SK-N-SH (cell line): ENCODE measurements at regions not wholly inside any gene's neighbourhood (a gene's known extent, or its start where the extent isn't known, plus 50 kb on each side); places are given as distances from the start of the nearest gene placed in this dataset.

Experiments
- CTCF ChIA-PET: fragments of 300-600, 350-600 bp; formaldehyde crosslinking; extraction: SDS; loops from one replicate; lab custom pipeline; 2021; lab: Yijun Ruan, JAX
- POLR2A ChIA-PET: fragments of 350-600 bp; sonication (Branson Sonifier 250); formaldehyde crosslinking; extraction: SDS; loops from one replicate; lab custom pipeline; 2020; ENCODE audit warnings: antibody characterized with exemption, inconsistent platforms; lab: Yijun Ruan, JAX
- DNase-seq: peaks from one replicate; pipeline ENCODE4 v3.0.0; 2012
- H2AFZ ChIP-seq: fragments of 200-600 bp; sonication (generic); 2 replicates; pipeline ENCODE4 v1.8.1; 2016; ENCODE audit warnings: antibody characterized with exemption, mild to moderate bottlenecking, low read depth
- H3F3A ChIP-seq: fragments of 200-600 bp; sonication (generic); replicated peaks from 2 replicates; pipeline ENCODE3; 2016; ENCODE audit warnings: antibody characterized with exemption, mild to moderate bottlenecking; ENCODE audit not compliant: insufficient read depth
- H3K27ac ChIP-seq, 2 experiments: fragments of 200-500 bp in 1 of 2; fragments of 200-600 bp in 1 of 2; sonication (Bioruptor generic) in 1 of 2; sonication (generic), shearing (Covaris generic) in 1 of 2; 2 replicates each; pipeline versions ENCODE4 v1.5.1 to v1.6.1; 2014 to 2016; ENCODE audit warnings: low read depth in 2 of 2, inconsistent platforms in 1 of 2, low read length in 1 of 2, mild to moderate bottlenecking in 1 of 2, mixed read lengths in 1 of 2
- H3K27me3 ChIP-seq: fragments of 200-600 bp; sonication (generic), shearing (Covaris generic); 2 replicates; pipeline ENCODE4 v1.6.1; 2016; ENCODE audit warnings: mixed run types; ENCODE audit not compliant: insufficient read depth
- H3K36me3 ChIP-seq, 2 experiments: fragments of 200-500 bp in 1 of 2; fragments of 200-600 bp in 1 of 2; sonication (Bioruptor generic) in 1 of 2; sonication (generic) in 1 of 2; replicated peaks in 1 of 2; 2 replicates each; pipeline versions ENCODE3 to v1.5.1; 2014 to 2016; ENCODE audit warnings: low read length in 1 of 2, mild to moderate bottlenecking in 1 of 2; ENCODE audit not compliant: insufficient read depth in 2 of 2, control insufficient read depth in 1 of 2
- H3K4me1 ChIP-seq, 2 experiments: fragments of 200-500 bp in 1 of 2; fragments of 200-600 bp in 1 of 2; sonication (Bioruptor generic) in 1 of 2; sonication (generic), shearing (Covaris generic) in 1 of 2; 2 replicates each; pipeline versions ENCODE4 v1.5.1 to v1.6.1; 2014 to 2016; ENCODE audit warnings: low read depth in 1 of 2, low read length in 1 of 2, mixed run types in 1 of 2; ENCODE audit not compliant: insufficient read depth in 2 of 2, control insufficient read depth in 1 of 2
- H3K4me2 ChIP-seq: fragments of 200-600 bp; sonication (generic), shearing (Covaris generic); 2 replicates; pipeline ENCODE4 v1.6.1; 2017; ENCODE audit warnings: mixed run types
- H3K4me3 ChIP-seq, 2 experiments: fragments of 200-500 bp in 1 of 2; fragments of 200-600 bp in 1 of 2; sonication (Bioruptor generic) in 1 of 2; sonication (generic), shearing (Covaris generic) in 1 of 2; 2 replicates each; pipeline versions ENCODE4 v1.5.1 to v1.8.1; 2014 to 2016; ENCODE audit warnings: low read depth in 2 of 2, inconsistent platforms in 1 of 2, low read length in 1 of 2, mild to moderate bottlenecking in 1 of 2, mixed read lengths in 1 of 2, moderate library complexity in 1 of 2
- H3K79me2 ChIP-seq: fragments of 200-600 bp; sonication (generic); 2 replicates; pipeline ENCODE4 v1.8.1; 2017; ENCODE audit warnings: mild to moderate bottlenecking; ENCODE audit not compliant: insufficient read depth
- H3K9ac ChIP-seq: fragments of 200-600 bp; sonication (generic); 2 replicates; pipeline ENCODE4 v1.6.1; 2017; ENCODE audit warnings: mixed run types
- H3K9me2 ChIP-seq: fragments of 200-600 bp; sonication (generic); 2 replicates; pipeline ENCODE4 v1.6.1; 2017; ENCODE audit warnings: mixed run types
- H3K9me3 ChIP-seq: fragments of 200-600 bp; sonication (generic); 2 replicates; pipeline ENCODE4 v1.6.1; 2017; ENCODE audit warnings: mixed run types, mild to moderate bottlenecking, moderate library complexity
- H4K20me1 ChIP-seq: fragments of 200-600 bp; sonication (generic); 2 replicates; pipeline ENCODE4 v1.6.1; 2017; ENCODE audit warnings: mild to moderate bottlenecking, mixed run types; ENCODE audit not compliant: insufficient read depth
- CHD2 ChIP-seq: fragments of 150-350 bp; IDR thresholded peaks from 2 replicates; pipeline ENCODE4 v1.6.1; 2018; ENCODE audit warnings: low read length; ENCODE audit not compliant: partially characterized antibody
- ELF1 ChIP-seq: IDR thresholded peaks from 2 replicates; pipeline ENCODE4 v1.4.0; 2012
- EP300 ChIP-seq, 2 experiments: IDR thresholded peaks; 2 replicates each; pipeline versions ENCODE4 v1.4.0 to v1.6.1; 2012; ENCODE audit warnings: borderline replicate concordance in 1 of 2, low read depth in 1 of 2, low read length in 1 of 2
- EZH2phosphoT487 ChIP-seq: fragments of 200-600 bp; sonication (generic); IDR thresholded peaks from 2 replicates; pipeline ENCODE4 v1.6.1; 2017; ENCODE audit warnings: low read depth, mixed run types, mild to moderate bottlenecking, antibody characterized with exemption, moderate library complexity, borderline replicate concordance
- FOXJ3 ChIP-seq: sonication (generic); formaldehyde crosslinking; IDR thresholded peaks from 2 replicates; pipeline ENCODE4 v1.5.1; 2020; ENCODE audit warnings: mild to moderate bottlenecking, missing genetic modification reagents
- GABPA ChIP-seq: IDR thresholded peaks from 2 replicates; pipeline ENCODE4 v1.4.0; 2012; ENCODE audit warnings: low read depth, mild to moderate bottlenecking
- GATA2 ChIP-seq: sonication (generic); formaldehyde crosslinking; IDR thresholded peaks from 2 replicates; pipeline ENCODE4 v1.5.0; 2020; ENCODE audit warnings: mild to moderate bottlenecking, missing genetic modification reagents
- JUND ChIP-seq: IDR thresholded peaks from 2 replicates; pipeline ENCODE4 v1.4.0; 2012
- MAX ChIP-seq: IDR thresholded peaks from 2 replicates; pipeline ENCODE4 v1.4.0; 2012; ENCODE audit warnings: low read depth
- MEF2A ChIP-seq: IDR thresholded peaks from 2 replicates; pipeline ENCODE4 v1.4.0; 2012; ENCODE audit warnings: low read depth, borderline replicate concordance
- NRF1 ChIP-seq: IDR thresholded peaks from 2 replicates; pipeline ENCODE4 v1.6.1; 2012; ENCODE audit warnings: low read depth, mild to moderate bottlenecking, low read length
- PBX3 ChIP-seq: IDR thresholded peaks from 2 replicates; pipeline ENCODE4; 2012
- POLR2AphosphoS5 ChIP-seq: IDR thresholded peaks from 2 replicates; pipeline ENCODE4 v1.6.1; 2012; ENCODE audit warnings: low read depth, low read length
- RCOR1 ChIP-seq: fragments of 150-350 bp; IDR thresholded peaks from 2 replicates; pipeline ENCODE4 v1.6.1; 2017; ENCODE audit warnings: antibody characterized with exemption, low read length
- REST ChIP-seq: IDR thresholded peaks from 2 replicates; pipeline ENCODE4 v1.6.1; 2012; ENCODE audit warnings: mild to moderate bottlenecking, low read depth, low read length, moderate library complexity
- RFX5 ChIP-seq: IDR thresholded peaks from 2 replicates; pipeline ENCODE4 v1.6.1; 2012; ENCODE audit warnings: mild to moderate bottlenecking, improper control_type of control experiment, low read length
- TAF1 ChIP-seq: IDR thresholded peaks from 2 replicates; pipeline ENCODE4 v1.6.1; 2012; ENCODE audit warnings: low read depth, mild to moderate bottlenecking, low read length, moderate library complexity, borderline replicate concordance
- TCF12 ChIP-seq: IDR thresholded peaks from 2 replicates; pipeline ENCODE4 v1.4.0; 2012
- USF1 ChIP-seq: IDR thresholded peaks from 2 replicates; pipeline ENCODE4 v1.4.0; 2012; ENCODE audit warnings: low read depth, borderline replicate concordance
- USF2 ChIP-seq: fragments of 150-350 bp; IDR thresholded peaks from 2 replicates; pipeline ENCODE4 v1.6.1; 2017; ENCODE audit warnings: antibody characterized with exemption, low read length, low read depth, borderline replicate concordance
- ZBTB33 ChIP-seq: IDR thresholded peaks from 2 replicates; pipeline ENCODE4 v1.4.0; 2012; ENCODE audit warnings: low read depth, borderline replicate concordance
- WGBS: methylation state at CpG from one replicate; pipeline ENCODE4 v1.1.6; 2017; ENCODE audit warnings: low lambda C conversion rate; 5-methylcytosine and 5-hydroxymethylcytosine counted together

GRCh38 chr18:78655921-78656320 is 323.7 kb upstream of the SALL3 start:
- H3F3A ChIP-seq = no peaks in the 10 kb centered on the region
- no peak overlapping the region for H3K9ac ChIP-seq
- no peaks in the 10 kb centered on the region for H3K9me3 ChIP-seq
- 48% methylated on average over 8 of the region's 8 CpGs for WGBS
- no peaks in the 10 kb centered on the region for H4K20me1 ChIP-seq
- TF ChIP-seq PBX3 = no peak
- no peak for TF ChIP-seq EP300 (IDR thresholded peaks at IDR 0.05; ENCODE audit: borderline replicate concordance in 1 of 2, low read depth in 1 of 2, low read length in 1 of 2)
- no peak for TF ChIP-seq USF2
- no peak for TF ChIP-seq REST
- TF ChIP-seq POLR2AphosphoS5 = no peak
- no peak for TF ChIP-seq CHD2
- TF ChIP-seq RCOR1 = no peak
- no peak for TF ChIP-seq EZH2phosphoT487
- CTCF ChIA-PET = no interaction called here
- no peak overlapping the region for H3K27ac ChIP-seq
- POLR2A ChIA-PET = no interaction called here
- no peak overlapping the region for H3K4me3 ChIP-seq
- no peaks in the 10 kb centered on the region for H3K79me2 ChIP-seq
- no peaks in the 10 kb centered on the region for H3K4me1 ChIP-seq
- no peaks in the 10 kb centered on the region for H3K27me3 ChIP-seq
- no peak overlapping the region for H2AFZ ChIP-seq
- no peaks in the 10 kb centered on the region for H3K9me2 ChIP-seq
- no peak overlapping the region for H3K4me2 ChIP-seq
- no peaks in the 10 kb centered on the region for H3K36me3 ChIP-seq
- DNase-seq = no peak

GRCh38 chr18:78656346-78656925 is 323.2 kb upstream of the SALL3 start:
- Histone ChIP-seq H3K4me1 (no peaks in the 10 kb centered on the region), H3K27ac (no peak overlapping the region), H3K9ac (no peak overlapping the region), H3F3A (no peaks in the 10 kb centered on the region), H2AFZ (no peak overlapping the region), H3K4me2 (no peak overlapping the region), H3K27me3 (no peaks in the 10 kb centered on the region), H3K4me3 (no peak overlapping the region), H3K9me2 (no peaks in the 10 kb centered on the region), H3K79me2 (no peaks in the 10 kb centered on the region), H4K20me1 (no peaks in the 10 kb centered on the region), H3K9me3 (no peaks in the 10 kb centered on the region), H3K36me3 (no peaks in the 10 kb centered on the region)
- DNase-seq = no peak
- POLR2A ChIA-PET = no interaction called here
- WGBS = 32% methylated on average over 19 of the region's 21 CpGs
- CTCF ChIA-PET = no interaction called here
- TF ChIP-seq GABPA = no peak
- no peak for TF ChIP-seq ZBTB33
- no peak for TF ChIP-seq GATA2 (CRISPR knock-in tag)
- TF ChIP-seq USF1 = no peak
- TF ChIP-seq TCF12 = no peak
- TF ChIP-seq MEF2A = no peak
- TF ChIP-seq MAX = no peak
- no peak for TF ChIP-seq EZH2phosphoT487
- TF ChIP-seq CHD2 = no peak
- TF ChIP-seq NRF1 = no peak
- TF ChIP-seq RFX5 = no peak
- no peak for TF ChIP-seq TAF1
- no peak for TF ChIP-seq JUND
- TF ChIP-seq FOXJ3 = no peak
- no peak for TF ChIP-seq ELF1
